ENCODE measurements at regions not wholly inside any gene's neighbourhood (a gene's known extent, or its start where the extent isn't known, plus 50 kb on each side); places are given as distances from the start of the nearest gene placed in this dataset.

GRCh38 chr4:164542431-164542830 lies 211.5 kb upstream of the SMIM31 start (continued):
- no peak for TF ChIP-seq TCF12 (IDR thresholded peaks at IDR 0.05; ENCODE audit: low read depth, low read length)
- TF ChIP-seq CBX8 (IDR thresholded peaks at IDR 0.05; ENCODE audit: borderline replicate concordance, low read depth, low read length) = no peak
- no peak for TF ChIP-seq HDAC6 (IDR thresholded peaks at IDR 0.05; ENCODE audit: low read depth, low read length)
- TF ChIP-seq SP1 (IDR thresholded peaks at IDR 0.05; ENCODE audit: low read depth, low read length) = no peak
- no peak for TF ChIP-seq SIN3A (conservative IDR thresholded peaks at IDR 0.05 in 1 of 2, IDR thresholded peaks at IDR 0.05 in 1 of 2; ENCODE audit: low read depth in 1 of 2, low read length in 2 of 2)

Data from H1 (cell line).